Right atrium auricular region (tissue), 2 donors: ENCODE measurements at regions not wholly inside any gene's neighbourhood (a gene's known extent, or its start where the extent isn't known, plus 50 kb on each side); places are given as distances from the start of the nearest gene placed in this dataset.

ENCODE experiments used
- DNase-seq: peaks from one replicate; pipeline ENCODE4 v3.0.0-alpha.2; 2019; ENCODE audit warnings: low spot score
- H3K27ac ChIP-seq, 2 donors: fragments of 200-600 bp; sonication (generic); 1 replicate in 1 of 2; 2 replicates in 1 of 2; pipeline ENCODE4 v1.5.1; 2016 to 2019
- H3K27me3 ChIP-seq, 2 donors: fragments of 200-600 bp; sonication (generic); one replicate each; pipeline versions ENCODE4 v1.5.1 to v1.6.0; 2017 to 2019
- H3K36me3 ChIP-seq: fragments of 200-600 bp; sonication (generic); one replicate; pipeline ENCODE4 v1.5.1; 2016
- H3K4me1 ChIP-seq, 2 donors: fragments of 200-600 bp; sonication (generic); one replicate each; pipeline versions ENCODE4 v1.5.1 to v1.6.0; 2017 to 2019
- H3K4me3 ChIP-seq, 2 donors: fragments of 200-600 bp; sonication (generic); 1 replicate in 1 of 2; 2 replicates in 1 of 2; pipeline ENCODE4 v1.5.1; 2017 to 2019; ENCODE audit warnings: mild to moderate bottlenecking in 1 of 2, moderate library complexity in 1 of 2
- H3K9me3 ChIP-seq, 2 donors: fragments of 200-600 bp; sonication (generic); one replicate each; pipeline ENCODE4 v1.5.1; 2019
- TF ChIP-seq, protein P1 (sequence below), 2 donors: fragments of 200-600 bp; sonication (generic); IDR thresholded peaks; one replicate each; pipeline ENCODE4 v1.5.1; 2019; ENCODE audit warnings: antibody characterized with exemption in 2 of 2

DNA sequence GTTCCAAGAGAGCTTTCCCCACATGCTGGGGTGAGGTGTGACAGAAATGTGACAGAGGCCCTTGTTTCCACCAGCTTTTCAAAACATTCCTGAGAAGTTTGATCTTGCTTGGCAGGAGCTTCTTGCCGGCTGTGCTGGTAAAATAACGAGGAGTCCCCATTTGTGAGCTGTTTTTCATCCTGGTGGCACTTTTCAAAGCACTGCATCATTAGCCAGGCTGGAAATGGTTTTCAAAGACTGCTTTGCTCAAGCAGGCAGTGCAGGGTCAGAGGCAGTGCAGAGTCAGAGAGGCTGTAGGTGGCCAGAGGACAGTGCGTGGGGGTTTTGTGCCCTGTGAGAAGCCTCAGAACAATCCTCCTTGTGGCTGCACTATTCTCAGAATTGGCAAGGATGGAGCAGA is 75.8 kb upstream of the KCNA3 start:
- Histone ChIP-seq H3K36me3 (no peaks in the 10 kb centered on the region), H3K27ac (no peak overlapping the region), H3K9me3 (no peaks in the 10 kb centered on the region), H3K4me1 (no peaks in the 10 kb centered on the region), H3K4me3 (no peak overlapping the region), H3K27me3 (no peaks in the 10 kb centered on the region)
- TF ChIP-seq, protein P1, sequence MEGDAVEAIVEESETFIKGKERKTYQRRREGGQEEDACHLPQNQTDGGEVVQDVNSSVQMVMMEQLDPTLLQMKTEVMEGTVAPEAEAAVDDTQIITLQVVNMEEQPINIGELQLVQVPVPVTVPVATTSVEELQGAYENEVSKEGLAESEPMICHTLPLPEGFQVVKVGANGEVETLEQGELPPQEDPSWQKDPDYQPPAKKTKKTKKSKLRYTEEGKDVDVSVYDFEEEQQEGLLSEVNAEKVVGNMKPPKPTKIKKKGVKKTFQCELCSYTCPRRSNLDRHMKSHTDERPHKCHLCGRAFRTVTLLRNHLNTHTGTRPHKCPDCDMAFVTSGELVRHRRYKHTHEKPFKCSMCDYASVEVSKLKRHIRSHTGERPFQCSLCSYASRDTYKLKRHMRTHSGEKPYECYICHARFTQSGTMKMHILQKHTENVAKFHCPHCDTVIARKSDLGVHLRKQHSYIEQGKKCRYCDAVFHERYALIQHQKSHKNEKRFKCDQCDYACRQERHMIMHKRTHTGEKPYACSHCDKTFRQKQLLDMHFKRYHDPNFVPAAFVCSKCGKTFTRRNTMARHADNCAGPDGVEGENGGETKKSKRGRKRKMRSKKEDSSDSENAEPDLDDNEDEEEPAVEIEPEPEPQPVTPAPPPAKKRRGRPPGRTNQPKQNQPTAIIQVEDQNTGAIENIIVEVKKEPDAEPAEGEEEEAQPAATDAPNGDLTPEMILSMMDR (IDR thresholded peaks at IDR 0.05) = no peak
- DNase-seq = no peak

DNA sequence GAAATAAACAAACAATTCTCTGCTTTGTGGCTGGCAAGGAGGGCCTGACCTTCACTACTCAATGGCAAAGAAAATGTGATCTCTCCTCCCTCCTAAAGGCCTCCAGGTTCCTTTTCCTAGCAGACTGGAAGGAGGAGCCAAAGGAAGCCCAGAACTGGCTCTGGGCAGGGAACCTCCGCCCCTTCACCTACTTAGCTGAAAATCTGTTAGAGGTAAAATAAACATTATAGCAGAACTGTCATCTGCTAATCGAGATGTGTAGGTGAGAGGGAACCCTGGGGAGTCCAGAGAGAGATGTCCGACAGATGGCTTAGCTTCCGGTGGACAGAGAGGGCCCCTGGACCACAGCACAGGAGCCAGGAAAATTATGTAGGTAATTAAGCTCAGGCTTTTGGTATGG is 75.2 kb upstream of the KCNA3 start:
- DNase-seq = no peak
- Histone ChIP-seq H3K4me1 (no peaks in the 10 kb centered on the region), H3K27ac (no peak overlapping the region), H3K27me3 (no peaks in the 10 kb centered on the region), H3K4me3 (no peak overlapping the region), H3K36me3 (no peaks in the 10 kb centered on the region), H3K9me3 (no peaks in the 10 kb centered on the region)
- TF ChIP-seq, protein P1 (IDR thresholded peaks at IDR 0.05) = no peak

DNA sequence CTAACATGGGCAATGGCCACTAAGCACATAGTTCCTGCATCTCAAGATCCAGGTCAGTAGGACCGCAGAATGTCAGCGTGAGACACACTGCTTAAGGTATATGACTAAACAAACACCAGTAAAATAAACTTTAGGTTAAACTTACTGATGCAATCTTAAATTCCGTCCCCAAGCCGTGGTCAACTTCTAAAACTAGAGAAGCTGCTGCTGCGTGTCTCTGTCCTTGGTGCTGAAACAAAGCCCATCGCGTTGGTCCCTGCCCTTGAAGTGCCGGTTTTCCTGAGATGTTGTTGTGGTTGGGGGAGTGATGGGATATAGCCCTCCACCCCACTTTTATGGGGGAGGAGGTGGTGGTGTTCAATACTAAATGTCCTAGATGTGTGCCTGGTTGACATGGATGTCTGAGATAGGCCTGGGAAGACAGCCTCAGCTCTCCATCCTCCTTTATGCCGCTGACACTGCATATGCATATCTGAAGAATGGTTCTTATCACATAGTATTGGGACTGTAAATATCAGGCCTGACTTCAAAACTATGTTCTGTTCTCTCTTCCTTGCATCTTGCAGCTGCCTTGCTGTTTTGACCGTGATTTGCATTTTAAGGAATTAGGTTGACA is 72.0 kb upstream of the KCNA3 start:
- H3K4me1 ChIP-seq = no peaks in the 10 kb centered on the region
- no peaks in the 10 kb centered on the region for H3K27me3 ChIP-seq
- TF ChIP-seq, protein P1 (IDR thresholded peaks at IDR 0.05) = no peak
- H3K36me3 ChIP-seq = no peaks in the 10 kb centered on the region
- H3K4me3 ChIP-seq = no peak overlapping the region
- no peak for DNase-seq
- H3K27ac ChIP-seq = no peak overlapping the region
- H3K9me3 ChIP-seq = no peaks in the 10 kb centered on the region

DNA sequence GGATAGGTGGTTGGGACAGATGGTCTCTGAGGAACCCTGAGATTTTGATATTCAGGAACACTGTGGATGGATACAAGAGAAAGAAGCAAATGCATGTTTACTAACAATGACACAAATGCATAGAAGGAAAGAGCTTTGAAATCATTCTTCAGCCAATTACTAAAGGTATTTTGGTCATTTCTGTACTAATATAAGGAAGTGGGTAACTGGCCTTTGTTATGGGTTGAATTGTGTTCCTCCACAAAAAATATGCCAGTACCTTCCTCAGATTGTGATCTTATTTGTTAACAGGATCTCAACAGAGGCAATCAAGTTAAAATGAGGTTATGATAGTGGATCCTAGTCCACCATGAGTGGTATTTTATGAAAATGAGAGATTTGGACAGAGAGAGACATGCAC is 68.7 kb upstream of the KCNA3 start:
- H3K4me1 ChIP-seq = no peaks in the 10 kb centered on the region
- no peak for DNase-seq
- H3K9me3 ChIP-seq = no peaks in the 10 kb centered on the region
- TF ChIP-seq, protein P1 (IDR thresholded peaks at IDR 0.05) = no peak
- H3K4me3 ChIP-seq = no peak overlapping the region
- H3K27me3 ChIP-seq = no peaks in the 10 kb centered on the region
- H3K36me3 ChIP-seq = no peaks in the 10 kb centered on the region
- no peak overlapping the region for H3K27ac ChIP-seq

DNA sequence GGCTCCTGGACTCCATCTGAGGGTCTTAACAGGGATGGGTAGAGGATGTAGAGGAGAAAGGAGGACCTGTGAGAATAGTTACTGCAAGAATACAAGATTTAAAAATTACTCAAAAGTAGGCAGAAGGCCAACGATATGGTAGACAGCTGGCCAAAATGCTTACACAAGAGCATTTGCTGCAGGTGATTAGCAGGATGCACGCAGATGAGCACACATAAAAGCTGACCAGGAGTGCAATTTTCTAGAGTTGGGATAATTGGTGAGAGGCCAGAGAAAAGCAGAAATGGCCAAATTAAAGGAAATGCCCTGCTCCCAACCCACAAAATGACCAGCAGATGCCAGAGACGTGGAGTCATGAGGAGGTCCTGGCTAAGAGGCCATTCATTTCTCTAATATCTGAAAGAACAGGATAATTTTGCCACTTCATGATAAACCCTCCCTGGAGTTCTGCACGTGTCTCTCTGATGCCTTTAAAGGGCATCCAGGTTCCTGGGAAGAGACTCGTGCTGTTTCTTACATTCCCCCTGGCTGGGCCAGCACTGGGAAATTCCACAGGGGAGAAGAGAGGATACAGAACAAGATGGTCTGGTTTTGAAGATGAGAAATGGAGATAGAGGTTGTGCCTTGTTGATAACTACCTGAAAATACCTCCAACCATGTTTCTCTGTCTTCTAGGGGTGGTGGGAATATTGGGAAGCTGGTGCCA is 62.3 kb upstream of the KCNA3 start:
- Histone ChIP-seq H3K4me1 (no peaks in the 10 kb centered on the region), H3K27me3 (no peaks in the 10 kb centered on the region), H3K36me3 (no peaks in the 10 kb centered on the region), H3K27ac (no peak overlapping the region), H3K9me3 (no peaks in the 10 kb centered on the region), H3K4me3 (no peak overlapping the region)
- DNase-seq = no peak
- TF ChIP-seq, protein P1 (IDR thresholded peaks at IDR 0.05) = no peak
